NOMO-1 treated with dmso at 0.1 percent for 144 hours (cell line): ENCODE measurements at regions not wholly inside any gene's neighbourhood (a gene's known extent, or its start where the extent isn't known, plus 50 kb on each side); places are given as distances from the start of the nearest gene placed in this dataset.
"Not testable (repeated sequence)": the region's sequence is repeated elsewhere in the genome, so short reads cannot be mapped to it uniquely, and the experiment has no call there.

Experiments used
- DNase-seq: peaks from one replicate; lab custom pipeline; 2025; ENCODE audit not compliant: unreplicated experiment; lab: John Stamatoyannopoulos, UW

DNA sequence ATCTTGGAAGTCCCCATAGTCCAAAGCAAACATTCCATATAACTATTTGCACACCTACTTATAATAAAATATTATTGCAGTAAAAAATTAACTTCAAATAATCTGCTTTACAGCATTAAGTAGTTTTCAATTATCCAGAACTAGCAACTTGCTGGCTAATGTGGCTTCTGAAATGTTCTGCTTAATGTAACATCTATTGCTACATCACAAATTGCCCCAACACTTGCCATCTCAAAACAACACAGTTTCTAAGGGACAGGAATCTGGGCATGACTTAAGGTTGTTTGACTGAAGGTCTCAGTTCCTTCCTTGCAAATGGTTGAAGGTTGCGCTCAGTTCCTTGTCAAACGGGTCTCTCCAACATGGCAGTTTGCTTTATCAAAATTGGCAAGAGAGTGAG lies 378.5 kb upstream of the SEMA3C start:
- peak; percentile 29 for DNase-seq

DNA sequence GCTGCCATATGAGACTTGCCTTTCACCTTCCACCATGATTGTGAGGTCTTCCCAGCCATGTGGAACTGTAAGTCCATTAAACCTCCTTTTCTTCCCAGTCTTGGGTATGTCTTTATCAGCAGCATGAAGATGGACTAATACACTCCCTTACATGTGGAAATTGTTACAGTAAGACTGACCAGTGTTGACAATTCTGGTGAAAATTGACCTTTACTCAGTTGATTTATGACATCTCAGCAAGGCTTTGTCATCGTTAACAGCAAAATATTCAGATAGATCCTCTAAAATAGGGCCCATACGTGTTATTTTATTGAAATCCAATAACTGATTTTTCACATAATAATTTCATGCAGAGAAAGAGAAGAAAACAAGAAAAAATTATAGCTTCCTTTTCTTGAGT lies 377.9 kb upstream of the SEMA3C start:
- no peak for DNase-seq

DNA sequence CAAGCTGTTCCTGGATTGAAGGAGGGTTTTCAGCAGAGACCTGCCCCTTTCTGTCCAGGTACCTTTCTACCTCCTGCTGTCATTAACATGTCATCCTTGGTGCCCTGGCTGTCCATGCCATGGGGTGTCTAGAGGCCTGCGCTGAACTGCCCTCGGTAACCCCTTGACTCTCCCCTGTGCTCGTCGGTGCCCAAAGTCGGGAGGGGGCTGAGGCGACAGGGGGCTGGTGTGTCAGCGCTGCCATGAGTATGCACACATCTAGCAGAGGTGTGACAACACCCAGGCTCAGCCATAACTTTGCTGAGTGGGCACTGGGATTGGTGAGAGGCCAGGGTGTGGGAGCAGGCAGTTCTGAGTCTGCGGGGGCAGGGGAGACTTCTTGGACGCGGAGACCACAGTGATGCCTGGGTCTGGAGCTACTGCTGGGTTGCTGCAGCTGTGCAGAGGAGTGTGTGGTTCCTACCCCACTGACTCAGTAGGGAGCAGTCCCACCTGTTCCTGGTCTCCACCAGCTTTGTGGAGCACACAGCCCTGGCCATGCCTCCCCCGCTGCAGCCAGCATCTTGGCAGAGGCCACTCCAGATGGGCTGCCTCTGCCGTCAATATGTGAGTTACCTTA lies 376.2 kb upstream of the SEMA3C start:
- no peak for DNase-seq

DNA sequence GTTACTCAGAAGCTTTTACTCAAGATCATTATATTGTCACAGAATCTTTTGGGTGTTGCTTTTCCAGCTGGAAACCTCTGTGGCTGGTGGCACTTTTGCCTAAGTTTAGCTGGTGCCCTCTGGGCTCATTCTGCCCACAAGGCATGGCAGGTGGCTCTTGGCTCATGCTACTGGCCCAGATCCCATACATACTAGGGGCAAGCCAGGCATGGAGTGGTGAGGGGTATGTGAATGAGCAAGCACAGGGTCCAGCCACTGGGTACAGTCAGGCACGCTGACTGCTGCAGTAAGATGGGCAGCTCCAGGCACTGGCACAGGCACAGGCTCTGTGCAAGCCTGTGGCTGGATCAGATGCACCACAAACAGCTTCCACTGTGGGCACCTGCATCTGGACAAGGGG lies 375.0 kb upstream of the SEMA3C start:
- DNase-seq: no peak

DNA sequence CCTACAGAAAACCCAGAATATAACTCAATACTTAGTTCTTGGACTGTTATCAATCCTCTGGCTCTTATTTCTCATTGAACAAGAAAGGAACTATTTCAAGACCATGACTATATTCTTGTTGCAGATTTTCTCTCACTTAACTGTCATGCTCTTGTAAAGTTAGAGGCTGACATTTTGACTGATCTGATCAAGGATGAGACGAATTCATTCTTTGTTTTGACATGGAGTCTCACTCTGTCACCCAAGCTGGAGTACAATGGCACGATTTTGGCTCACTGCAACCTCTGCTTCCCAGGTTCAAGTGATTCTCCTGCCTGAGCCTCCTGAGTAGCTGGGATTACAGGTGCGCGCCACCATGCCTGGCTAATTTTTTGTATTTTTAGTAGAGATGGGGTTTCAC lies 367.9 kb upstream of the SEMA3C start:
- not testable (repeated sequence) for DNase-seq

DNA sequence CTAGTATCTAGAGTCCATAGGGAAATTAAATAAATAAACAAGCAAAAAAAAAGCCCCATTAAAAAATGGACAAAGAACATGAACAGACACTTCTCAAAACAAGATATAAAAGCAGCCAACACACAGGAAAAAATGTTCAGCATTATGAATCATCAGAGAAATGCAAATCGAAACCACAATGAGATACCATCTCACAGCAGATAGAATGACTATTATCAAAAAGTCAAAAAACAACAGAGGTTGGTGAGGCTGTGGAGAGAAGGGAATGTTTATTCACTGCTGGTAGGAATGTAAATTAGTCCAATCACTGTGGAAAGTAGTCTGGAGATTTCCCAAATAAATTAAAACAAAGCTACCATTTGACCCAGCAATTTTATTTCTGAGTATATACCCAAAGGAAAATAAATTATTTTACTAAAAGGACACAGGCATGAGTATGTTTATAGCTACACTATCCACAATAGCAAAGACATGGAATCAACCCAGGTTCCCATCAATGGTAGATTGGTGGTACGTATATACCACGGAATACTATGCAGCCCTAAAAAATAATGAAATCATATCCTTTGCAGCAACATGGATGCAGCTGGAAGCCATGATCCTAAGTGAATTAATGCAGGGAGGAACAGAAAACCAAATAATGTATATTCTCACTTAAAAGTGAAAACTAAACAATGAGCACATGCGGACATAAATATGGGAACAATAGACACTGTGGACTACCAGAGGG lies 366.5 kb upstream of the SEMA3C start:
- DNase-seq: no peak

DNA sequence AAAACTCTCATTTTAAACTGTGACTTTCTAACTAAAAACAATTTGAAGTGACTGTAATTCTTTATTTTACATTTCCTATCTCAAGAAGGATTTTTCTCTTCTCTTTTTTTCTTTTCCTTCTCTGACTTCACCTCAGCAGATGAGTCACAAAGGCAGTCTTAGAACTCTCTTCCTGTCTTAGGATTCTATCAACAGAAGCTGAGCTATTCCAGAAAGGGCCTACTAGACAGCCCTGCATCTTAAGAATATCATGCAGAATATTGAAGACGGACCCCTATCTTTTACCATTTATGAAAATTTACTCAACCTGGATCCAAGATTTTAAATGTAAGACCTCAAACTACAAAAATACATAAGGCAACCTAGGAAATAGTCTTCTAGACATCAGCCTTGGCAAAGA lies 365.7 kb upstream of the SEMA3C start:
- no peak for DNase-seq

DNA sequence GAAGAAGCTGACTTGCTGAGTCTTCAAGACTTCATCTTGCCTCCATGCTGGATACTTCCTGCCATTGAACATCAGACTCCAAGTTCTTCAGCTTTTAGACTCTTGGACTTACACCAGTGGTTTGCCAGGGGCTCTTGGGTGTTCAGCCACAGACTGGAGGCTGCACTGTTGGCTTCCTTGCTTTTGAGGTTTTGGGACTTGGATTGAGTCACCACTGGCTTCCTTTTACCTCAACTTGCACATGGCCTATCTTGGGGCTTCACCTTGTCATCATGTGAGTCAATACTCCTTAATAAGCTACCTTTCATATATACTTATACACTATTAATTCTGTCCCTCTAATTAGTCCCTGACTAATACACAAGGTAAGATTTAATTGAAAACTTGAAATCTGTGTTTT lies 361.7 kb upstream of the SEMA3C start:
- DNase-seq: no peak

DNA sequence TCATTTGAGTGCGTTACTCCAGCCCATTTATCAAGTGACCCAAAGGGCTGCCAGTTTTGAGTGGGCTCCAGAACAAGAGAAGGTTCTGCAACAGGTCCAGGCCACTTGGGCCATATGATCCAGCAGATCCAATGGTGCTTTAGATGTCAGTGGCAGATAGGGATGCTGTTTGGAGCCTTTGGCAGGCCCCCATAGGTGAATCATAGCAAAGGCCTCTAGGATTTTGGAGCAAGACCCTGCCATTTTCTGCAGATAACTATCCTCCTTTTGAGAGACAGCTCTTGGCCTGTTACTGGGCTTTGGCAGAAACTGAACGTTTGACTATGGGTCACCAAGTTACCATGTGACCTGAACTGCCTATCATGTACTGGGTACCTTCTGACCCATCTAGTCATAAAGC lies 358.8 kb upstream of the SEMA3C start:
- no peak for DNase-seq

DNA sequence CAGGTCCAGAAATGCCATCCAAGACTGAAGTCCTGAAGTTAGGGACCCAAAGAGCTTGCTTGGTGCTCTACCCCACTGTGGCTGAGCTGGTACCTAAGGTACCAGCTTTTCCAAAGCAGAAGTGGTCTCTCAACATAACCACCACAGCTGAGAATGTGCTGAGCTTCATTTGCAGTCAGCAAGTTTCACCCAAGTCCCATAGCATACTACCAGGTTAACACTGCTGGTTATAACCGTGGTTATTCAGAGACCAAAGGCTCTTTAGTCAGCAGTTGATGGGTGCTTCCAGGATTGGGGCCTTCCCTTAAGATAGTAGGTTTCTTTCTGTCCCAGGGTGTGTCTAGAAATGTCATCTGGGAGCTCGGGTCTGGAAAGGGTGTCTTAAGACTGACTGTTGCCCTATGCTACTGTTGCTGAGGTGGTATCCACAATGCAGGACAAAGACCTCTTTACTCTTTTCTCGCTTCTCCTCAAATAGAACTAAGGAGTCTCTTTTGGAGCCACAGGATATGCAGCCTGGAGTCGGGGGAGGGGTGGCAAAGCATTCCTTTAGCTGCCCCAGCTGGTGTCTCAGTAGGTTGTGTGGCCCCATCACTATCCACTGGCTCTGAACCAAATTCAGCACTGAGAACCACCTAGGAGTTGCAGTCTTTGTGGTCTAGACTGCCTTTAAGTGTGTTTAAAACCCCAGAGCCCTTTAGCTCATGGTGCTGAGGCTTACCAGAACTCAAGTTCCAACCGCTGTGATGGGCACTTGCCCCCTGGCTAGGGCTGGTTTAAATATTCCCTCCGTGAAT lies 354.9 kb upstream of the SEMA3C start:
- no peak for DNase-seq

DNA sequence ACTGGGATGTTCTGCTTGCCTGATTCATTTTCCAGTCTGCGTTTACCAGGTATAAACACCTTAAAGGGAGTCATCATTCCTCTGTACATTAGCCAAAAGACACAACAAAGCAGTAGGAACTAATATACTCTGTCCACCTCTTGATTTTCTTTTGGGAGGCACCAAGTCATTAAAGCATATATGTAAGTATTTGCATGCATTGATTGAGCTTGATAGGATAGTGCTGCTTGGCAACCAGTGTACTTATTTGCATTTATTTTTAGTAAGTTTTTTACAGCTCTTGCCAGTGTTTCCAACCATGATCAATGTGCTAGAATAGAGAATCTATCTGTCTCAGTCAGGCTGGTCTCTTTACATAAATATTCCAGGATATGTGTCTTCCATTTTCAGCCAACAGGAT lies 353.3 kb upstream of the SEMA3C start:
- DNase-seq: no peak

DNA sequence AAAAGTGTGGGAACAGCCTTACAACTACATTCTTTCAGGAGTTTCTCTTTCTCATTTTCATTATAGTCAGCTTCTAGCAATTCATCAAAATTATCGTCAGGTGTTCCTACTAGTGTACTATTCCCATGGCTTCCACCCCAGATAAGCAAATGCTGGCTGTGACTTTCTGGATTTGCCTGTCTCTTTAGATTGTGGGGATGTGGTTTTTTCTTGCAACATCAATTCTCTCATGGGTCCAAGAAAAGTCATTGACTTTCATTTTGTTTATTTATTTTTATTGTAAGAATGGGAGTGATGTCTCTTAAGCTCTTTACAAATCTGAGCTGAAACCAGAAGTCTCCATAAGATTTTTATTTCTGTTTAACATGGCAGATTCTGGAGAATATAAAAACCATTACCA lies 349.7 kb upstream of the SEMA3C start:
- no peak for DNase-seq

DNA sequence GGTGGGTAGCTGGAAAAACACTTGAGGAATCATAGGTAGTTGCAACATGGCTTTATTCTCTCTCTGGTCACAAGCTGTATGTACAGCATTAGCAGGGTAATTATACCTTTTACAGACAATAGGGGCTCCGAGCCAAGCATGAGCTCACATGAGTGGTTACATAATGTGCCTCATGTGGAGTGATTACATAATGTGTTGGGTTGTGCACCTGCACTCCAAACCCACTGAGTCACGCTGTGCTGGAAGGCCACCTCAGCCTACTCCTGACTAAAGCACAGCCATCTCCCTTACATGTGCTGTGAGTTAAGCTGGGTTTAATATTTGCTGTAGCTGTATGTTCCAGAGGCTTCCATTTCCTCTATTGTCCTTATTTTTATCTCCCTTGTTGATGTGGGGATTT lies 348.7 kb upstream of the SEMA3C start:
- no peak for DNase-seq

DNA sequence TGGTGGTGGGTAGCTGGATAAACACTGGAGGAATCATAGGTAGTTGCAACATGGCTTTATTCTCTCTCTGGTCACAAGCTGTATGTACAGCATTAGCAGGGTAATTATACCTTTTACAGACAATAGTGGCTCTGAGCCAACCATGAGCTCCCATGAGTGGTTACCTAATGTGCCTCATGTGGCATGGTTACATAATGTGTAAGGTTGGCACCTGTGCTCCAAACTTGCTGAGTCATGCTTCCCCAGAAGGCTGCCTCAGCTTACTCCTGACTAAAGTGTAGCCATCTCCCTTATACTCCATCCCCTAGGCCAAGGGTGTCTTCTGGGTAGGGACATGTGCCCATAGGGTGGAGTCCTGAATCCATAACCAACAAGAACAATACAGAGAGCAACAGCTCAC lies 345.3 kb upstream of the SEMA3C start:
- no peak for DNase-seq

DNA sequence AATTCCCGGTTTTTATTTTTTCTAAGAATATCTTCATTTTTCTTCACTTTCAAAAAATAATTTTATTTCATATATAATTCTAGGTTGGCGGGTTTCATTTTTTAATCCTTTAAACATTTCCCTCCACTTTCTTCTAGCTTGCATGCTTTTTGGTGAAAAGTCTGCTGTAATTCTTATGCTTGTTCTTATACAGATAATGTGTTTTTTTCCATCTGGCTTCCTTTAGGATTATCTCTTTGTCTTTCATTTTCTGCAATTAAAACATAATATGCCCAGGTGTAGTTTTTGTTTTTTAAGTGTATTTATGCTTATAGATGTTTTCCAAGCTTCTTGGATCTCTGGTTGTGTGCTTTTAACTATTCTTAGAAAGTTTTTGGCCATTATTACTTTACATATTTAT lies 341.3 kb upstream of the SEMA3C start:
- no peak for DNase-seq

DNA sequence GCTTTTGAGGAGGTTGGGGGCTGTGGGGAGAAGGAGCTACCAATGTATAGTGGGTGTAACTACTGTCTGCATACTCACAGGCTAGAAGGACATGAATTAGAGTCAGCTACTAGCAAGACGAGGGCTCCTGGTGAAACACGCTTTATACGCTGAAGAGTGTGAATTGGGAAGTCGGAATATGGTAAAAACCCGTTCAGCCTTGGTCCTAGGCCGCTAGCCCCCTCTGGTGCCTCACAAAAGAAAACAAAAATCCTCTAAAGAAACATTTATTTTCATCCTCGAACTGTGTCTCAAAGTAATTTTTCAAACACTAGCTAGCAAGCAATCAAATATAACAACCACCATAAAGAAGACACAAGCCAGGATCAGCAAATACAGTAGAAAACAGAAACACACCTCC lies 338.1 kb upstream of the SEMA3C start:
- peak; percentile 74 for DNase-seq

DNA sequence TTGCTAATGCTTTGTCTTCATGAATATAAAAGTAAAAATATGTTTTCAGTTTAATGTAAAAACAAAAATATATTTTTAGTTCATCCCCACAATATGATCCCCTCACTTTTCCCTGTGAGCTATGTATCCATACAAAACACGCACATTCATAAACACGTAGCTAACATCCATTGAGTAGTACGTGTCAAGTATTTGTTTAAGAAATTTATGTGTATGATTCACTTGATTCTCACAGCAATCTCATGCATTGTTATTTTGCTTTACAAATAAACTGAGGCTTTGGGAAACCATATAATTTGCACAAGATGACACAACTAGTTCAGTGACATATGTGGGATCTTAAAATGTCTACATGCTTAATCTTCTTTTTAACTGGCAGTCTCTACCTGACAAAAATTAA lies 329.6 kb upstream of the SEMA3C start:
- no peak for DNase-seq

DNA sequence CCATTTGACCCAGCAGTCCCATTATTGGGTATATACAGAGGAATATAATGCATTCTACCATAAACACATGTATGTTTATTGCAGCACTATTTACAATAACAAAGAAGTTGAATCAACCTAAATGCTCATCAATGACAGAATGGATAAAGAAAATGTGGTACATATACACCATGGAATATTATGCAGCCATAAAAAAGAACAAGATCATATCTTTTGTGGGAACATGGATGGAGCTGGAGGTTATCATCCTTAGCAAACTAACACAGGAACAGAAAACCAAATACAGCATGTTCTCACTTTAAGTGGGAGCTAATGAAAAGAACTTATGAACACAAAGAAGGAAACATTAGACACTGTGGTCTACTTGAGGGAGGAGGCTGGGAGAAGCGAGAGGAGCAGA lies 328.5 kb upstream of the SEMA3C start:
- not testable (repeated sequence) for DNase-seq

DNA sequence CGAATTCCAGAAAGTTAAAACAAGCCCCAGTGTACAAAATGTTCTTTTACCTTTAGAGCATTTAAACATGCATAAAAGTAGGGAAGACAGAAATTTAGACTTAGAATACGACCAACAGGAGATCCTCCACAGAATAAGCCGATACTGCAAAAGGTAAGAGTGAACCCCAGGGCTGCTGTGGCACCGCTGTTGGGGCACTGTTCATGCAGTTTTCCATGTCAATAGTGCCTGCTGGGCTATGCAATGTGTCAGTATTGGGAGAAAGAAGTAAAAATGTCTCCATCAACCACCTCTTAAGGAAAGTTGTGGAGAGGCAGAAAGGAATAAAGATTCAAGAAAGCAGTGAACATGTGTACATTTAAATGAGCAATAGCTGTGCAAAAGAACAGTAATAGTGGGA lies 326.5 kb upstream of the SEMA3C start:
- no peak for DNase-seq

DNA sequence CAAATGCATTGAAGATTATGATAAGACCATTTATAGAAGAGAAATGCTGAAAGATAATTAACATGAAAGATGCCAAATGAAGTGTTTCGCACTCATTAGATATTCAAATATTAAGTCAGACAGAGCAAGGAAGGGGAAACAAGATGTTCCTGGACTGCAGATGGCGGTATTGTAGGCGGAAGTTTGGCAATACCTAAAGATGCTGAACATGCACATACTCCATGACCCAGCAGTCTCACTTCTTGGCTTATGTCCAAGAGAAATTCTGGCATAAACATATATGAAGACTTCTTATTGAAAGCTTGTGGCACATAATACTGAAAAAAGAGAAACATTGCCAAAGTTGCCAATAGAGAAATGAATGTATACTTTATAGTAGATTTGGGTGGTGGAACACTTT lies 325.4 kb upstream of the SEMA3C start:
- no peak for DNase-seq

DNA sequence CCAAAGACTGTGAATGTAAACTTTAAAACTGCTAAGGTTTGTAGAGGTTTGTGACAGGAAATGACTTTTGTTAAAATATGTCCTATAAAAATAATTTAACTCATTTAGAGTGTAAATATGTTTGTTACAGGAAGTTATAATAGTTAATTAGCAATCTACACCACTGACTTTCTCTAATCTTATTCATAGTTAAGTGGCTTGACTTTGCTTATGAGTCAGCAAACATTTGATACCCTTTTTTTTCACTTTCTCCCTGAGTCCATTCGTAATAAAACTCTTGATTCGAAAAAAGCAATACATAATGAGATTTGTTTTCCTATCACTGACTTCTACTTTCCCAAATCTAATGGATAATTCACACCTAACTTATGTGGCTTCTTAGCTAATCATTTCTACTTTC lies 317.7 kb upstream of the SEMA3C start:
- DNase-seq: no peak

DNA sequence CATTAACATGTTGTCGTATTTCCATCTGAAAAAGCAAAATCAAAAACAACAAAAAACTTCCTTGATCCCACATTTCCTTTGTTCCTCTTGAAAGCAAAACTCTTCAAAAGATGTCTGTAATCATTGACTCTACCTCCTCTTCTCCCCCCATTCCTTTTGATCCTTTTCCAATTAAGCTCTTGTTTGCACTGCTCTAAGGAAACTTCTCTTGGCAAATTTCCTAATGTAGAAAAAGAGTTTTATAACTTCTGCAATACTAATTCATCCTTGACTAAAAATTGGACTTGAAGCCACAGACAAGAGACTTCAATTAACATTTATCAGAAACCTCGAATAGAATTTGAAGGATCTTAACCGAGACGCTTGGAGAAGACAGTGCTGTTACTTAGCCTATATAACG lies 317.1 kb upstream of the SEMA3C start:
- DNase-seq: no peak
